ENCODE measurements at regions not wholly inside any gene's neighbourhood (a gene's known extent, or its start where the extent isn't known, plus 50 kb on each side); places are given as distances from the start of the nearest gene placed in this dataset.

DNA sequence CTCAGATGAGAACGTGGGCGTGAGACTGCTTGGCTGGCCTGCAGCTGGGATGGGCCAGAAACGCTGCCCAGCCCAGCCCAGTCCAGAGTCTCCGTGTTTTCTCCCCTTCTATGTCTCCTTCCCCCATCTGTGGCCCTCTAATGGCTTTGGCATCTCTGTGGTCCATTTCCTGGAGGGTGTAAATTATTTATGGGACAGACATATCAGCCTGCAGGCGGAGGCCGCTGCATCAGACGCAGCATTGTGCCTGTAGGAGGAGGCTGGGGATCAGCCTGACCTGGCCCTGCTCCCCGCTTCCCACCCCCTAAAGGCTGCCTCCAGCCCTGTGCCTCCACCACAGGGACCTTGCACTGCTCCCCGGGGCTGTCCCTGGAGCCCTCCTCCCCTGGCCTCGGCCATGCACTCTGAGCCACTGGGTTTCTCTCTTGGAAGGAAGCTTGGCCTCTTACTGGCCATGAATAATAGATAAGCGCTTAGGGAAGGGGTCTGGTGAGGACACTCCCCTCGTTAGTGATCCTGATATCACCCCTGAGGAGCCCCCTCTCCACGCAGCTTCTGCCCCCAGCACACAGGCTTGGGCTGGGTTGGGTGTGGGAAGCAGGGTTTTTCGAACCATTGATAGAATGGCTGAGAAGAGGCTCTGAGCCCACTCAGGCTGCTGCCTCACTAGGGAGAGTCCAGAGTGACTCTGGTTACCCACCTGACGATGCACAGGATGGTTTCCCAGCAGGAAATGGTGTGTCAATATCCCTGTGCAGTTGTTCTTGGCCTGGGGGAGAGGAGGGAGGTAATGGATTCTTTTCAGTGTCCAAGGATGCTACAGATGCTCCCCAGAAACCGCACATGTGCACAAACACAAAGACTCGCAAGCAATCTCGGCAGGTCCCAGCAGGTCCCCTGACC lies 185.5 kb downstream of the MYCN start:
- DNase-seq, result no peak

DNA sequence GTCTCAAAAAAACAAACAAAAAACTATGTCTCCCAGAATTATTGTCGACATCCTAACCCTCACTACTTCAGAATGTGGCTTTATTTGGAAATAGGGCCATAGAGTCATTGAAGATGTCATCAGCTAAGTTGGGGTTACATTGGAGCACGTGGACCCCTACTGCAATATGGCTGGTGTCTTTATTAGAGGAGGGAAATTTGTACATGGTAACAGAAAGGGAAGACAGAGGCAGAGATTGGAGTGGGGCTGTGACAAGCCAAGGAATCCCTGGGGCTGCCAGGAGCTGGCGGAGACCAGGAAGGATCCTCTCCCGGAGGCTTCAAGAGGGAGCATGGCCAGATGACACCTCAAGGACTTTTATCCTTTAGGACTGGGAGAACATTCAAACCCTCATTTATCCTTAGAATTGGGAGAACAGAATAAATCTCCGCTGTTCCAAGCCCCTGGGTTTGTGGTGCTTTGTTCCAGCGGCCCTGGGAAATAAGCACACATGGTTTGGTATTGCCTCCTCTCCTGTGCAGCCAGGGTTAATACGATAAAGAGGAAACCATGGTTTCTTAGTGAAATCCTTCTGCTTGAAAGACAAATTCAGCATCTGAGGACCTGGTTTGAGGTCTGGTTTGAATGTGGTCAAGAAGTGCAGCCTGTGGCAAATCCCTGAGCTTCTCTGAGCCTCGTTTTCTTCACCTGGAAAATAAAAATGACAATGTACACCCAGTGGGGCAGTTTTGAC lies 184.7 kb downstream of the MYCN start:
- no peak for DNase-seq

DNA sequence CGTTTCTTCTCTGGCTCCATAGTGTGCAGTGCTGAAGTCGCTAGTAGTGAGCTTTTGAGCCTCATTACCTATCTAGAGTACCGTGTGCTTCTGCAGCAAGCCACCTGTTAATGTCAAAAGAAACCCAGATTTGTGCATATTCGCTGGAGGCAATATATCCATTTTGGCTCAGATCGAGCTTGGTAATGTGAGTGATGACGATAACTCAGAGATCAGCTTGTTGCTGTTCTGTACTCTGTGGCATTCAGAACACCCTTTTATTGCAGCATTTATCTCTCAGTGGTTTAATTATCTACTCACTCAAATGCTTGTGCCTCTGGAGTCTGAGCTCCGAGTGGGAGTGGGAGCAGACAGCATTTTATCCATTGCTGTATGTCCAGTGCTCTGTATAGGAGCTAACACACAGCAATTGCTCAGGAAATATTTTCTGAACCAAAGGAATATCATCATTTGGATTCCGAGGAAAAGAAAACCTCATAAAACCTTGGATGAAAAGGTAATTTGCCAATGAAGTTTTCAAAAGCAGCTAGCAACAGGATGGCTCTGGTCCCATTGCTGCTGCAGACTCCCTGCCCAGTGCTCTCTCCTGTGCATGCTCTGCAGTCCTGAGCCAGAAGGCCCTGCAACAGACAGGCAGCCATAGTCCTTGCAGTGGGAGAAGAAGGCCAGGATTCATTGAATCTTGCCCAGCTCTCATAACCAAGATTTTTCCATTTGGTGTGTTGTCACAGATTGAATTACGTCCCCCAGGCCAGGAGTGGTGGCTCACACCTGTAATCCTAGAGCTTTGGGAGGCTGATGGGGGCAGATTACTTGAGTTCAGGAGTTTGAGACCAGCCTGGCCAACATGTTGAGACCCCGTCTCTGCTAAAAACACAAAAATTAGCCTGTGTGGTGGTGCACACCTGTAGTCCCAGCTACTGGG lies 183.8 kb downstream of the MYCN start:
- DNase-seq, result no peak

DNA sequence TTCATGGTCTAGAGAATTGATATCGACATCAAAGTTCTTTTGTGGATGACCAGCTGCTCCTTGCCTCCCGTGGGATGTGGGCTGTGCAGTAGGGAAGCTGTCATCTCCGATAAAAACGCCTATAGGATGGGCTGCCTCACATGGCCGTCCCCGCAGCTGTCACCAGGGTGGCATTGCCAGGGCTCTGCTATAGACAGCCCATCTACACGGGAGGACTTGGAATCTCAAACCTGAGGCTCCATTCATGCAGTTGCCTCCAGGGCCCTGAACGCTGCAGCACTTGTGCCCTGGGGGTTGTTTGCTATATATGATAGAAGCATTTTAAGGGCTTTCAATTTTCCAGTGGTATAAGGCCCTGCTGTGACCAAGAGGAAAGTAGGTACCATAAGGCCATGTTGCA lies 183.1 kb downstream of the MYCN start:
- DNase-seq, result no peak

DNA sequence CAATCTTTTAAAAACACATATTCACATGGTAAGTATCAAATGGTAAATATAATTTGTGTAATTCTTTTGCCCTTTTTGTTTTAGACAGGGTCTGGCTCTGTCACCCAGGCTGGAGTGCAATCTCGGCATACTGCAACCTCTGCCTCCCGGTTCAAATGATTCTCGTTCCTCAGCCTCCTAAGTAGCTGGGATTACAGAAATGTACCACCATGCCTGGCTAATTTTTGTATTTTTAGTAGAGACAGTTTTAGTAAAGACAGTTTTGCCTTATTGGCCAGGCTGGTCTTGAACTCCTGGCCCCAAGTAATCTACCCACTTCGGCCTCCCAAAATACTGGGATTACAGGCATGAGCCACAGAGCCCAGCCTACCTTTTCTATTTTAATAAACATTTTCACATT lies 182.2 kb downstream of the MYCN start:
- DNase-seq, result no peak

- no peak for DNase-seq
Observed at GRCh38 chr2:16121986-16122390, 181.6 kb downstream of the MYCN start.

DNA sequence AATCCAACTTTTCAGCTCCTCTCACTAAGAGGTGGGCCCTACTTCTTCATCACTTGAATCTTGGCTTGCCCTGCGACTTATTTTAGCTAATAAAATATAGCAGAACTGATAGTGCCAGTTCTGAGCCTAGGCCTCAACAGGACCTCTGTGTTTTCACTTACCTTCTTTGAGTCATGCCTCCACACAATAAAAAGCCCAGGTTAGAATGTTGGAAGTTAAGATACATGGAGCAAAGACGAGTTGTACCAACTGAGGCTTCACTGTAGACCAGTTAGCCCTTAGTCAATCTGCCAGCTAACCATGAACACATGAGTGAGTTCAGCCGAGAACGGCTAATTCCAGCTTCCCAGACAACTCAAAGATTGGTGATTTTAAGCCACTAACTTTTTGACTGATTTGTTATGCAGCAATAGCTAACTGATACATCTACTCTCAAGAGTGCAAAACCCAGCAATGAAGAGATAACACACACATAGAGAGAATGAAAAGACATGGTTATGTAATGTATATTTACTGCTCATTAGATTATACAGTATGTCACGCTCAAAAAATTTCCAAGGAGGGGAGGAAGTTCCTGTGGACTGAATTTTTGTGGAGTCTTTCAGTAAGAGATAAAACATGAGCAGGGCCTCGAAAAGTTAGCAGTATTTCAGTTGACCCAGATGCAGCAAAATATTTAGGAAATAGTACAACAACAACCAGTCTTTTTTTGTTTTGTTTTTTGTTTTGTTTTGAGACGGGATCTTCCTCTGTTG lies 181.1 kb downstream of the MYCN start:
- no peak for DNase-seq

DNA sequence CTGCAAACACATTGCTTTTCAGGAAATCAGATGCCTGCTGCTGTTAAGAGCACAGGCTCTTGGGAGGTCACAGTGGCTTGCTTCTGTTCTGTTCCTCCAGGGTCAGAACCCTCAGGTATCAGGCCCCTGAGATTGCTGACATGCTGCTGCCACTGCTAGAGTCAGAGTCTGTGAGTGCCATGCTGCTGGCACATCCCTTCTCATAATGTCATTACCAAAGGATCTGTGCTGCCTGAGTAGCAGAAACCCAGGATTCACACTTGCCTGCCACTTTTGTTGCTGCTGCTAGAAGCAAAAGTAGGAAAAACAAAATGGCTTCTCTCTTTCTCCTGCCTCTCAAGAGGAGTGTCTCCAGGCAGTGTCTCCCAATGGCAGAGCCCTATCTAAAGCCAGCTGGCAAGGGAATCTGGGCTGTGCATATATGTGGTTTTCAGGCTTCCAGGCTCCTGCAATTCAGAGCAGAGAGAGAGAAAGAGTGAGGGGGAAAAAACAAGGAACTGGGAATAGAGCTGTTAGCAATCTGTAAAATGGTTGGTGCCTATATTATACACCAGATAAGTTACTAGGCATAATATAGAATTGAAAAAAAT lies 180.3 kb downstream of the MYCN start:
- DNase-seq, result no peak

DNA sequence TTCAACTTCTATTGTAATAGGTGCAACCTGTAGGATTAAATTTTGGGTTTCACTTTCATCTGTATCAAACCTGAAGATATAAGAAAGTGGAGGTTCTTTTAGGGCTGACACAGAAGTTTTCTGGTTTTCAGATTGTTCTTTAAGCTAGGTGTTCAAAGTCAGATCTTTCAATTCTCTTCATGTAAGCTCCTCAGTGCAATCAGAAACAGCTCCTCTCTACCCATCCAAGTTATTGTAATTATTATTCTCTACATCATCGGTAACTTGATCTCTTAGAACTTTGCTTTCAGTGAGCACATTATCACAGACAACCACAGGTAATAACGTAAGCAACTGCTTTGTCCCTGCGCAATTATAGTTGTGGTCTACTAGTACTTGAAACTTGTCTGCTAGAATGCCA lies 179.4 kb downstream of the MYCN start:
- no peak for DNase-seq

- DNase-seq, result no peak
Observed at GRCh38 chr2:16118611-16119590, 178.6 kb downstream of the MYCN start.

- no peak for DNase-seq
Observed at GRCh38 chr2:16117791-16118610, 177.7 kb downstream of the MYCN start.

DNA sequence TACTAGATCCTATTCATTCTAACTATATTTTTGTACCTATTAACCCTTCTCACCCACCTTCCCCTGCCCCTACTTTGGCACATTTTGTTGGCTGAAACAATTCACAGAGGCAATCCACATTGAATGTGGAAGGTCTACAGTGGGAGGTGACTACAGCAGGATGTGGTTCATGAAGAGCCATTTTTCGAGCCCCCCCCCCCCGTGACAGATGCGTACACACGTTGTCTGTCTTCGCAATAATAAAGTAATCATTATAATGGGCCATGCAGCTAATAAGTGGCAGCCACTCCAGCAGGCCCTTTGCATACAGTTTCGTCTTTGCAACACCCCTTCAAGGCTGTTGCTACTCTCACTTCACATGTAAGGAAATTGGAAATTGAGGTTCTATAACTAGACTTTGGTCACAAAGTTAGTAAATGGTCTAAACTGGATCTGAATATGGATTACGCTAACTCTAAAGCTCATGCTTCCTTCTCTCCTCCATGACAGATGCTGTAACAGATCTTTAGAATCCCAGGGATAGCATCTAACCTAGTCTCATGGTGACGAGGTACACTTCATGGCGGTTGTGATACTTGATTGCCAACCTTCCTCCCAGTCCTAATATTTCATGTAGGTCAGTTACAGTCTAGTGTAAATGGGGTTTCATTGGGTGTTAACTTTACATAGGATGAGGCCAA lies 176.8 kb downstream of the MYCN start:
- DNase-seq, result no peak

DNA sequence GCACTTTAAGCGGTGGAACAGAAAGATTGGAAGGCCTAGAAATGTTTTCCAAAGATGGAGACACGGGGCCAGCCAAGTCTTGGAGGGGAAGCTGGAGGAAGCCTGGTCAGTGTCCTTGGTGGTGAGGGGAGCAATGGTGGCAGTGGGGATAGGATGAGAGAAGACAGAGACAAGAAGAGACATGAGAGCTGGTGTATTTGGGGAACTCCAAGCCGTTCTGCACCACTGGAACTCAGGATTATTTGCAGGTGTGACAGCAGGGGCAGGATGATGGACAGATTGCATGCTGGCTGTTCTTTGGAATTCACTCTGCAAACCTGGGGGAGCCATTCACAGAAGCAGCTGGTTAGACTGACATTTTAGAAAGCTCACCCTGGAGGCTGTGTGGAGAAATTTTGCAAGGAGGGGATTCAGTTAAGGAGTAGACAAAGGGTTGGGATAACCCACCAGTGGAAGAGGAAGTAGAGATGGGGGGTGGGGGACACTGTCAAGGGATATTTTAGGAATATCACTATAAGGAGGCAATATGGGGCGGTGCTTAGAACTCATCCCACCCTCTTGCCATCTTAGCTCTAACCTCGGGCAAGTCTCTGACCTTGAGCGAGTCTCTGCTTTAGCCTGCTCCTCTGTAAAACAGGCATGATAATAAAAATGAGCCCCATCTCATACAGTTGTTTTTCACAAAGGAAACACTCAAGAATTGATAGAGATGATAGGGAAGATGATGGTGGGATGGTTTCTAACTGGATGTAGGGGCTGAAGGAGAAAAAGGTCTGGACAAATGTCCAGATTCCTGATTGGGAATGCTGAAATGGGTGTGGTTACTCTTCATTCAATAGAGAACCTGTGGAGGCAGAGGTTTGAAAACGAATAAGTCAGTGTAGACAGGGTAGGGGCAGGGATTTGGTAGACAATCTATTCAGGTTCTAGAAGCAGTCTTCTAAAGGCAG lies 175.8 kb downstream of the MYCN start:
- no peak for DNase-seq

- no peak for DNase-seq
Observed at GRCh38 chr2:16115291-16115690, 174.9 kb downstream of the MYCN start.

DNA sequence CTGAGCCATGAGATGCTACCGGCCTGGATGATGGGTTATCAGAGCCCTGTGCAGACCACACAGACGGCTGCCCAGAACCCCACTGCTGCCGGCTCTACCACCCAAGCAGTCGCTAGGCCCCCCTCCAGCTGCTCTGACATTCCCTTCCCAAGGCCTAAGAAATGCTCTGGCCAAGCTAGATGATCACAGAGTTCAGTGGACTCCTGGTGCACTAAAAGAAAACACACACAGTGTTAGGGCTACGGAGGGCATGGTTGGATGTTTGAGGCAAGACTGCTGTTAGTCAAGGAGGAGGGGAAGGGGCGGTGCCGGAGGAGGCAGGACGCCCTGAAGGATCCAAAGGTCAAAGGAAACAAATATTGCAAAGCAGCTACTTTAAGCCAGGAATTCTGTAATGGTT lies 174.5 kb downstream of the MYCN start:
- no peak for DNase-seq

- DNase-seq, result no peak
Observed at GRCh38 chr2:16114070-16114469, 173.7 kb downstream of the MYCN start.

DNA sequence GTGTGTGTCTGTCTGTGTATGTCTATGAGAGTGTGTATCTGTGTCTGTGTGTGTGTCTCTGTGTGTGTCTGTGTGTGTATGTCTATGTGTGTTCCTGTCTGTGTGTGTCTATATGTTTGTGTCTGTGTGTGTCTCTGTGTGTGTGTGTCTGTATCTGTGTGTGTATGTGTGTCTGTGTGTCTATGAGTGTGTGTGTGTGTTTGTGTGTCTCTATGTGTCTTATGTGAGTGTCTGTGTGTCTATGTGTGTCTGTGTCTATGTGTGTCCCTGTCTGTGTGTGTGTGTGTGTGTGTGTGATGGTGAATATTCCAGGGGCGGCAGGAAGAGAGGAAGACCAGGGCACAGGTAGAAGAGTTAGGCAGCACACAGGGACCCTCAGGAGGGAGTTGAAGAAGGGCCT lies 173.2 kb downstream of the MYCN start:
- no peak for DNase-seq

DNA sequence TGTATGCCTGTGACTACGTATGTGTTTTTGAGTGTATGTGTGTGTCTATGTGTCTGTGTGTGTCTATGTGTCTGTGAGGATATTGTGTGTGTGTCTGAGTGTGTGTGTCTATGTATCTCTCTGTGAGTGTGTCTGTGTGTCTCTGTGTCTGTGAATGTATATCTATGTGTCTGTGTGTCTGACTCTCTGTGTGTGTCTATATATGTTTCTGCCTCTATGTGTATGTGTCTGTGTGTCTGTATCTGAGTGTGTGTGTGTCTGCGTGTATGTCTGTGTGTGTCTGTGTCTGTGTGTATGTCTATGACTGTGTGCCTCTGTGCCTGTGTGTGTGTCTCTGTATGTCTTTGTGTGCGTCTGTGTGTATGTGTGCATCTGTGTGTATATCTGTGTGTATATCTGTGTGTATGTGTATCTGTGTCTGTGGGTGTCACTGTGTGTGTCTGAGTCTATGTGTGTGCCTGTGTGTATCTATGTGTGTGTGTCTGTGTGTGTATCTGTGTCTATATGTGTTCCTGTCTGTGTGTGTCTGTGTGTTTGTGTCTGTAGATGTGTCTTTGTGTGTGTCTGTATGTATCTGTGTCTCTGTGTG lies 172.7 kb downstream of the MYCN start:
- DNase-seq, result no peak

Measured in NCI-H1417 (cell line).